Naive thymus-derived CD8-positive, alpha-beta T cell (primary cell): ENCODE measurements at regions not wholly inside any gene's neighbourhood (a gene's known extent, or its start where the extent isn't known, plus 50 kb on each side); places are given as distances from the start of the nearest gene placed in this dataset.

Source experiments
- ATAC-seq, 2 donors: fragments of 150-1000 bp; cut with Tn5 transposase in 1 of 2; sonication (Bioruptor Pico), chemical (Tn5 transposase) in 1 of 2; 1 replicate in 1 of 2; 2 replicates in 1 of 2; pipeline ENCODE4 v1.10.0; 2021; ENCODE audit warnings: mild to moderate bottlenecking in 2 of 2, moderate library complexity in 2 of 2
- POLR2A ChIA-PET: fragments of 350-600 bp; sonication (Branson Sonifier 250); formaldehyde crosslinking; loops from one replicate; lab custom pipeline; 2021; ENCODE audit warnings: antibody characterized with exemption; lab: Charles Lee
- DNase-seq, 10 donors: peaks; one replicate each; pipeline versions ENCODE4 v3.0.0 to v3.0.0-alpha.2; 2020 to 2022
- H3K27ac Mint-ChIP-seq, 10 donors: one replicate each; pipeline ENCODE4 v1.8.0; 2020 to 2022; ENCODE audit warnings: mild to moderate bottlenecking in 10 of 10, mixed read lengths in 10 of 10, moderate library complexity in 4 of 10, inconsistent platforms in 1 of 10
- H3K27me3 Mint-ChIP-seq, 5 donors: one replicate each; pipeline ENCODE4 v1.8.0; 2021 to 2022; ENCODE audit warnings: mixed read lengths in 5 of 5
- H3K36me3 Mint-ChIP-seq, 3 donors: one replicate each; pipeline ENCODE4 v1.8.0; 2020 to 2022; ENCODE audit warnings: mixed read lengths in 3 of 3, mild to moderate bottlenecking in 2 of 3, inconsistent platforms in 1 of 3
- H3K4me1 Mint-ChIP-seq, 4 donors: one replicate each; pipeline ENCODE4 v1.8.0; 2021 to 2022; ENCODE audit warnings: mixed read lengths in 4 of 4
- H3K4me3 Mint-ChIP-seq, 10 donors: one replicate each; pipeline ENCODE4 v1.8.0; 2020 to 2022; ENCODE audit warnings: mild to moderate bottlenecking in 10 of 10, mixed read lengths in 10 of 10, moderate library complexity in 6 of 10, inconsistent platforms in 1 of 10
- H3K9me3 Mint-ChIP-seq, 9 donors: one replicate each; pipeline ENCODE4 v1.8.0; 2020 to 2022; ENCODE audit warnings: mixed read lengths in 9 of 9, mild to moderate bottlenecking in 3 of 9, inconsistent platforms in 1 of 9, moderate library complexity in 1 of 9

- H3K36me3 Mint-ChIP-seq: no peaks in the 10 kb centered on the region
- DNase-seq (no peak), ATAC-seq (no peak)
- H3K27ac Mint-ChIP-seq: no peak overlapping the region
- H3K4me1 Mint-ChIP-seq: no peaks in the 10 kb centered on the region
- H3K4me3 Mint-ChIP-seq: no peak overlapping the region
- POLR2A ChIA-PET: no interaction called here
- no peaks in the 10 kb centered on the region for H3K27me3 Mint-ChIP-seq
- H3K9me3 Mint-ChIP-seq: peaks cover 0 to 9% (median under 1%) of the 10 kb centered on the region in 9 donors
These were observed 721.2 kb upstream of the COX7C start for GRCh38 chr5:85896514-85896913.

DNA sequence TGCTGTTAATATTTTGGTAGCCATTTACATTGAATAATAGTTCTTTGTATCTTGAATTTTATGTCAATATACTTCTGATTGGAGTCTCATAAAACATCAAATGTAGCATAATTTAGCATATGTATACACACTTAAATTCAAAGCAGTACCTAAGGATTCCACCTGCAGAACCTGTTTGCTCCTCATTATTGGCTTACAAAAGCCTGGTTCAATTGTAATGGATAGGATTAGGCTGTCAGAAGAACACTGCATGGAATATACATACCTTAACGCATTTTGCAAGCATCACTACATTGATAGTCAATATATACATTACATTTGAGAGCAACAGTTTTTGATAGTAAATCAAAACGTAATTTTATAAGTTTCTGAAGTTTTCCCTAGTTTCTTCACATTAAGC, 711.3 kb upstream of the COX7C start:
- no peaks in the 10 kb centered on the region for H3K36me3 Mint-ChIP-seq
- H3K9me3 Mint-ChIP-seq: peaks cover 0 to 9% (median 0%) of the 10 kb centered on the region in 9 donors
- POLR2A ChIA-PET: no interaction called here
- H3K4me3 Mint-ChIP-seq: no peak overlapping the region
- no peaks in the 10 kb centered on the region for H3K27me3 Mint-ChIP-seq
- H3K27ac Mint-ChIP-seq: no peak overlapping the region
- DNase-seq (no peak), ATAC-seq (no peak)
- H3K4me1 Mint-ChIP-seq: no peaks in the 10 kb centered on the region

- no peaks in the 10 kb centered on the region for H3K27me3 Mint-ChIP-seq
These were observed 707.4 kb upstream of the COX7C start for GRCh38 chr5:85910335-85910734.

GRCh38 chr5:85920984-85921383, 696.8 kb upstream of the COX7C start:
- Mint-ChIP-seq H3K36me3 (no peaks in the 10 kb centered on the region), H3K9me3 (peaks cover 6 to 34% (median 12%) of the 10 kb centered on the region in 9 donors), H3K4me1 (no peaks in the 10 kb centered on the region), H3K4me3 (no peak overlapping the region), H3K27me3 (no peaks in the 10 kb centered on the region), H3K27ac (no peak overlapping the region)
- POLR2A ChIA-PET: no interaction called here
- ATAC-seq: no peak
- no peak for DNase-seq

More at GRCh38 chr5:85910335-85910734, 707.4 kb upstream of the COX7C start:
- no peak overlapping the region for H3K4me3 Mint-ChIP-seq
- H3K9me3 Mint-ChIP-seq: peaks cover 0 to 5% (median 0%) of the 10 kb centered on the region in 9 donors
- POLR2A ChIA-PET: no interaction called here
- DNase-seq: no peak
- H3K36me3 Mint-ChIP-seq: no peaks in the 10 kb centered on the region
- H3K27ac Mint-ChIP-seq: no peak overlapping the region
- H3K4me1 Mint-ChIP-seq: no peaks in the 10 kb centered on the region
- ATAC-seq: no peak

DNA sequence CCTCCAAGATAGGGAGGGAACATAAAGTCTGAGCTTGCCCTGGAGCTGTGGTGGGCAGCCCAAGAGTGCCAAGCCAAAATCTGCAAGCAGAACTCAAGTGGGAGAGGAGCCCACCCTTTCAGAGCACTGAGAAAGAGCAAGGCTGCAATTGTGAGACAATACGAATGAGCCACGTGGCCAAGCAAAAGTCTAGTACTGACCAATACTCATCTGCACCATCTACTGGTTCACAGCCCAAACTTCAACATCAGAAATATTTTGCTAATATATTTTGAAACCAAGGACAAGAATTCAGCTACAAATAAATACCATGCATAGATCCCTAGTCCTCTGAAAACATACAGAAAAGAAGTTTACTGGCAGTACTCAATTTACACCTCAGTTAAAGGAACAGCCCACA, 696.2 kb upstream of the COX7C start:
- Mint-ChIP-seq H3K27me3 (no peaks in the 10 kb centered on the region), H3K4me3 (no peak overlapping the region), H3K9me3 (peaks cover 6 to 34% (median 13%) of the 10 kb centered on the region in 9 donors), H3K36me3 (no peaks in the 10 kb centered on the region), H3K27ac (no peak overlapping the region), H3K4me1 (no peaks in the 10 kb centered on the region)
- no peak for ATAC-seq
- POLR2A ChIA-PET: no interaction called here
- DNase-seq: no peak

- Mint-ChIP-seq H3K9me3 (peaks cover 8 to 27% (median 16%) of the 10 kb centered on the region in 9 donors), H3K4me3 (no peak overlapping the region), H3K4me1 (no peaks in the 10 kb centered on the region), H3K27me3 (no peaks in the 10 kb centered on the region), H3K27ac (no peak overlapping the region), H3K36me3 (no peaks in the 10 kb centered on the region)
- ATAC-seq (no peak), DNase-seq (no peak)
- POLR2A ChIA-PET: no interaction called here
These were observed 690.1 kb upstream of the COX7C start for GRCh38 chr5:85927632-85928031.

DNA sequence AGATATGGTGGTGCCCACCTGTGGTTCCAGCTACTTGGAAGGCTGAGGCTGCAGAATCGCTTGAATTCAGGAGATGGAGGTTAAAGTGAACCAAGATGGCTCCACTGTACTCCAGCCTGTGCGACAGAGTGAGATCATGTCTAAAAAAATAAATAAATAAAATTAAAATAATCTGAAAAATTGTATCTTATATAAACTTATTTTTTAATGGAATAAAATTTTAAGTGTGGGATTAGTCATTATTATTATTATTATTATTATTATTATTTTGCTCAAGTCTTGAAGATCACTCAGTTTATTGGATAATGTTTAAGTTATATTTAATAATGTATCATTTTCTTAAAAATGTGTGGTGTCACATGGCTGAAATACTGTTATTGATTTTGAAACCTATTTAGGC, 688.0 kb upstream of the COX7C start:
- no peak for DNase-seq
- H3K36me3 Mint-ChIP-seq: no peaks in the 10 kb centered on the region
- no peak overlapping the region for H3K27ac Mint-ChIP-seq
- POLR2A ChIA-PET: no interaction called here
- H3K9me3 Mint-ChIP-seq: peaks cover 0 to 25% (median 9%) of the 10 kb centered on the region in 9 donors
- no peak overlapping the region for H3K4me3 Mint-ChIP-seq
- ATAC-seq: no peak
- no peaks in the 10 kb centered on the region for H3K4me1 Mint-ChIP-seq
- no peaks in the 10 kb centered on the region for H3K27me3 Mint-ChIP-seq

GRCh38 chr5:85931220-85931619, 686.5 kb upstream of the COX7C start:
- Mint-ChIP-seq H3K27me3 (no peaks in the 10 kb centered on the region), H3K4me3 (no peak overlapping the region), H3K9me3 (peaks cover 0 to 15% (median 3%) of the 10 kb centered on the region in 9 donors), H3K27ac (no peak overlapping the region), H3K36me3 (no peaks in the 10 kb centered on the region), H3K4me1 (no peaks in the 10 kb centered on the region)
- ATAC-seq (no peak), DNase-seq (no peak)
- POLR2A ChIA-PET: no interaction called here

DNA sequence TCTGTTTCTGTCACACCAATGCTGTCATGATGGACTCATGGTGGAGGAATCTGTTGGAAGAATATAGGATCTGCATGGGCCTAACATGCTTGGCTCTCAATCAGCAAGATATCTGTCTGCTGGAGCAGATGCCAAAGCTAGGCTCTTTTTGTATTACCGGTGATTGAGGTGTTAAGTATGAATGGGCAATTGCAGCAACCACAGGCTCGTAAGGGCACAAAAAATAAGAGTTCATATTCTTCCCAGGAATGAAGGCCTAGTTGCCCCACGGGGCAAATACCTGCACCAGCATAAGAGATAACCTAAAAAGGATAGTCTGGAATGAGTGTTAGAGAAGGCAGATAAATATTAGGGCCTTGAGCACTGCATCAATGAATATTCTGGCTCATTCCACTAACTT, 679.5 kb upstream of the COX7C start:
- Mint-ChIP-seq H3K27me3 (no peaks in the 10 kb centered on the region), H3K4me1 (no peaks in the 10 kb centered on the region), H3K27ac (no peak overlapping the region), H3K4me3 (no peak overlapping the region), H3K36me3 (no peaks in the 10 kb centered on the region), H3K9me3 (peaks cover 0 to 19% (median 6%) of the 10 kb centered on the region in 9 donors)
- ATAC-seq (no peak), DNase-seq (no peak)
- POLR2A ChIA-PET: no interaction called here

DNA sequence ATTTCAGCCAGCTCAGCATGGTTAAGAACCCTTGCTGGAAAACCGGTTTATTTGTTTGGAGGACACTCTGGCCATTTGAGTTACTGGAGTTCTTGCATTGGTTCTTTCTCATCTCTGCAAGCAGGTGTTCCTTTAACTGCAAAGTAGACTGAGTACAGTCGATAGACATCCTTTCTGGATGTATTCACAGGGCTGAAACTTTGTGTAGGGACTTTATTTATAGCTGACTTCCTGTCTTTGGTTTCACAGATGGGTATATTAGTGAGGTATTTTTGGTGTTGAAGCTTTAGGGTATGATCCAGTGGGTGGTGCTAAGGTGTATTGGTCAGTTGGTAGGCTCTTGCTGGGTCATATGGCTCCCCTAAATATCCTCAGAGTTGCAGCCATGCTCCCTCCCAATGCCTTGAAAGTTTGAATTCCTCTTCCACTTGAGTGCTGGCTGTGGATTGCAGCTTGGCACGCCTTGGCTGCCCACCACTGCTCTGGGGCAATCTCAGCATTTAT, 666.0 kb upstream of the COX7C start:
- peaks cover 0 to 9% (median 3%) of the 10 kb centered on the region in 9 donors for H3K9me3 Mint-ChIP-seq
- DNase-seq (no peak), ATAC-seq (no peak)
- H3K36me3 Mint-ChIP-seq: no peaks in the 10 kb centered on the region
- H3K4me3 Mint-ChIP-seq: no peak overlapping the region
- H3K27me3 Mint-ChIP-seq: no peaks in the 10 kb centered on the region
- POLR2A ChIA-PET: no interaction called here
- no peak overlapping the region for H3K27ac Mint-ChIP-seq
- no peaks in the 10 kb centered on the region for H3K4me1 Mint-ChIP-seq

GRCh38 chr5:85952680-85953079, 665.1 kb upstream of the COX7C start:
- H3K4me1 Mint-ChIP-seq: no peaks in the 10 kb centered on the region
- ATAC-seq (no peak), DNase-seq (no peak)
- H3K9me3 Mint-ChIP-seq: peaks cover 0 to 9% (median 3%) of the 10 kb centered on the region in 9 donors
- no peak overlapping the region for H3K4me3 Mint-ChIP-seq
- H3K27me3 Mint-ChIP-seq: no peaks in the 10 kb centered on the region
- H3K27ac Mint-ChIP-seq: no peak overlapping the region
- H3K36me3 Mint-ChIP-seq: no peaks in the 10 kb centered on the region
- POLR2A ChIA-PET: no interaction called here

DNA sequence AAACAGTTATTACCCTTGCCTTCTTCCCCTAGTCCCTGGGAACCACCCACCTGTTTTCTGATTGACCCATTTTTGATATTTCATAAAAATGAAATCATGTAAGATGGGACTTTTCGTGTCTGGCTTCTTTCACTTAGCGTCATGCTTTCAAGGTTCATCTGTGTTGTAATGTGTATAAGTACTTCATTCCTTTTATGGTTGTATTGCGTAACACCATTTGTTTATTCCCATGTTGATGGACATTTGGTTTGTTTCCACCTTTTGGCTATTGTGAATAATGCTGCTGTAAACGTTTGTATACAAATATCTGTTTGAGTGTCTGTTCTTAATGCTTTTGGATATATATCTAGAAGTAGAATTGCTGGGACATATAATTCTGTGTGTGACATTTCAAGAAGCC, 650.1 kb upstream of the COX7C start:
- no peak for ATAC-seq
- POLR2A ChIA-PET: no interaction called here

DNA sequence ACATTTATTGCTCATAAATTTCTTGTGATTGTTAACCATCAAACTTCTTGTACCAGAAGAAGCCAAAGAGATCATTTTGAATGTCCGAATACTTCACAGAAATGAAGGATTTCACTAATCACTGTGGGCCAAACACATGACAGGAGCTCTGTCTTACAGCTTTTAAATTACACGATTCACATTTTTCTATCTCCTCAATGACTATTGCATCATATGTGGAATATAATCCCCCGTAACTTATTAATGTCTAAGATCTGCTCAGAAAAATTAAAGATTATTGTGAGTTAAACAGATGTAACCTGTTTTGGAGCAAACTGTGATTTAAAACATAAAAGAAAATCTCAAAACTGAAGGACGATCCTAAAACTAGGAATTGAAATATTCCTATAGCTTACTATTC, 645.2 kb upstream of the COX7C start:
- ATAC-seq (no peak), DNase-seq (no peak)
- POLR2A ChIA-PET: no interaction called here
- no peak overlapping the region for H3K4me3 Mint-ChIP-seq
- no peaks in the 10 kb centered on the region for H3K4me1 Mint-ChIP-seq
- H3K36me3 Mint-ChIP-seq: no peaks in the 10 kb centered on the region
- H3K9me3 Mint-ChIP-seq: peaks cover 0 to 11% (median 3%) of the 10 kb centered on the region in 9 donors
- H3K27me3 Mint-ChIP-seq: no peaks in the 10 kb centered on the region
- H3K27ac Mint-ChIP-seq: no peak overlapping the region

More for the DNA sequence above, 650.1 kb upstream of the COX7C start:
- no peak for DNase-seq
- H3K27ac Mint-ChIP-seq: no peak overlapping the region
- peaks cover 0 to 11% (median 0%) of the 10 kb centered on the region in 9 donors for H3K9me3 Mint-ChIP-seq
- H3K27me3 Mint-ChIP-seq: no peaks in the 10 kb centered on the region
- H3K4me3 Mint-ChIP-seq: no peak overlapping the region
- H3K36me3 Mint-ChIP-seq: no peaks in the 10 kb centered on the region
- H3K4me1 Mint-ChIP-seq: no peaks in the 10 kb centered on the region

DNA sequence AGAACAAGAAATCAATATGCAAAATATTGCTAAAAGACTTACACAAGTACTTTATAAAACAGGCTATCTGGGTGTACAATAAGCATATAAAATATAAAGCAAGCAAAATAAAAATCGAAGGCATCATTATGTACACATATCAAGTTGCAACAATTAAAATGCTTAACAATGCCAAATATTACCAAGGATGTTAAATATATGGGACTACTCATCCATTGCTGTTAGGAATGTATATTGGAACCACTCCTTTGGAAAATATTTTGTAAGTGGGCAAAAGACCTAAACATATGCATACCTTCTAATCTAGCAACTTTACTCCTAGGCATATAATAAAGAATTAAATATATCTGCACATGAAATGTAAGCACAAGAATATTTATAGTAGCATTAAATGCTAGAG, 632.6 kb upstream of the COX7C start:
- H3K27ac Mint-ChIP-seq: no peak overlapping the region
- POLR2A ChIA-PET: no interaction called here
- peaks cover 0 to 14% (median 3%) of the 10 kb centered on the region in 9 donors for H3K9me3 Mint-ChIP-seq
- H3K27me3 Mint-ChIP-seq: no peaks in the 10 kb centered on the region
- peaks cover 0 to 2% (median 0%) of the 10 kb centered on the region in 3 donors for H3K36me3 Mint-ChIP-seq
- H3K4me3 Mint-ChIP-seq: no peak overlapping the region
- no peak for DNase-seq
- ATAC-seq: no peak
- no peaks in the 10 kb centered on the region for H3K4me1 Mint-ChIP-seq
